ENCODE measurements at regions not wholly inside any gene's neighbourhood (a gene's known extent, or its start where the extent isn't known, plus 50 kb on each side); places are given as distances from the start of the nearest gene placed in this dataset.

GRCh38 chr1:47662068-47662467, 224.2 kb downstream of the FOXD2 start:
- Histone ChIP-seq H4K20me1 (ENCODE audit: control insufficient read depth, extremely low read depth, insufficient read depth, low read length) (no peaks in the 10 kb centered on the region), H2AFZ (ENCODE audit: control insufficient read depth, low read length) (no peak overlapping the region), H3K79me2 (ENCODE audit: control insufficient read depth, insufficient read depth, low read length) (no peaks in the 10 kb centered on the region), H3K27ac (ENCODE audit: control insufficient read depth, insufficient read depth, low read length) (no peak overlapping the region), H3K4me2 (ENCODE audit: control insufficient read depth, extremely low read depth, insufficient read depth, low read depth, low read length) (no peak overlapping the region), H3K9me3 (ENCODE audit: control insufficient read depth, low read depth, low read length) (no peaks in the 10 kb centered on the region), H3K4me3 (ENCODE audit: control insufficient read depth in 2 of 3, extremely low read depth in 1 of 3, insufficient read depth in 2 of 3, low read depth in 1 of 3, low read length in 3 of 3) (no peak overlapping the region), H3K9me1 (ENCODE audit: control insufficient read depth, extremely low read depth, insufficient read depth, low read length) (no peaks in the 10 kb centered on the region), H3K9ac (ENCODE audit: control insufficient read depth, extremely low read depth, insufficient read depth, low read length) (no peak overlapping the region), H3K27me3 (ENCODE audit: control insufficient read depth, extremely low read depth, insufficient read depth, low read length) (peaks cover 2% of the 10 kb centered on the region), H3K4me1 (ENCODE audit: control insufficient read depth, extremely low read depth, insufficient read depth, low read length) (no peaks in the 10 kb centered on the region), H3K36me3 (ENCODE audit: control insufficient read depth in 2 of 2, extremely low read depth in 1 of 2, insufficient read depth in 2 of 2, low read length in 2 of 2) (no peaks in the 10 kb centered on the region)
- DNase-seq (ENCODE audit: low read depth, low spot score) (no peak), FAIRE-seq (no peak)
- dilution Hi-C loops (cut with MboI; ENCODE audit: extremely low pct_ligation_motif_present, low sequenced_read_pairs) = no loop called here
- TF ChIP-seq CTCF (optimal IDR thresholded peaks at IDR 0.05 in 1 of 3, IDR thresholded peaks at IDR 0.05 in 1 of 3, conservative IDR thresholded peaks at IDR 0.05 in 1 of 3; ENCODE audit: extremely low read depth in 1 of 3, insufficient read depth in 2 of 3, low read length in 3 of 3) = no peak
- TF ChIP-seq EZH2 (IDR thresholded peaks at IDR 0.05; ENCODE audit: low read length) = no peak

GRCh38 chr1:47663286-47663685, 225.4 kb downstream of the FOXD2 start:
- DNase-seq (ENCODE audit: low read depth, low spot score) = no peak
- dilution Hi-C loops (cut with MboI; ENCODE audit: extremely low pct_ligation_motif_present, low sequenced_read_pairs) = no loop called here
- H3K4me1 ChIP-seq (ENCODE audit: control insufficient read depth, extremely low read depth, insufficient read depth, low read length) = no peaks in the 10 kb centered on the region

More at GRCh38 chr1:47663286-47663685, 225.4 kb downstream of the FOXD2 start:
- Histone ChIP-seq H4K20me1 (ENCODE audit: control insufficient read depth, extremely low read depth, insufficient read depth, low read length) (no peaks in the 10 kb centered on the region), H3K36me3 (ENCODE audit: control insufficient read depth in 2 of 2, extremely low read depth in 1 of 2, insufficient read depth in 2 of 2, low read length in 2 of 2) (no peaks in the 10 kb centered on the region), H3K4me3 (ENCODE audit: control insufficient read depth in 2 of 3, extremely low read depth in 1 of 3, insufficient read depth in 2 of 3, low read depth in 1 of 3, low read length in 3 of 3) (no peak overlapping the region), H3K4me2 (ENCODE audit: control insufficient read depth, extremely low read depth, insufficient read depth, low read depth, low read length) (no peak overlapping the region), H2AFZ (ENCODE audit: control insufficient read depth, low read length) (no peak overlapping the region), H3K79me2 (ENCODE audit: control insufficient read depth, insufficient read depth, low read length) (no peaks in the 10 kb centered on the region), H3K27me3 (ENCODE audit: control insufficient read depth, extremely low read depth, insufficient read depth, low read length) (peaks cover 2% of the 10 kb centered on the region), H3K9me1 (ENCODE audit: control insufficient read depth, extremely low read depth, insufficient read depth, low read length) (no peaks in the 10 kb centered on the region), H3K27ac (ENCODE audit: control insufficient read depth, insufficient read depth, low read length) (no peak overlapping the region), H3K9me3 (ENCODE audit: control insufficient read depth, low read depth, low read length) (no peaks in the 10 kb centered on the region), H3K9ac (ENCODE audit: control insufficient read depth, extremely low read depth, insufficient read depth, low read length) (no peak overlapping the region)
- no peak for TF ChIP-seq EZH2 (IDR thresholded peaks at IDR 0.05; ENCODE audit: low read length)
- TF ChIP-seq CTCF (optimal IDR thresholded peaks at IDR 0.05 in 1 of 3, IDR thresholded peaks at IDR 0.05 in 1 of 3, conservative IDR thresholded peaks at IDR 0.05 in 1 of 3; ENCODE audit: extremely low read depth in 1 of 3, insufficient read depth in 2 of 3, low read length in 3 of 3) = no peak
- no peak for FAIRE-seq
